ENCODE measurements at regions not wholly inside any gene's neighbourhood (a gene's known extent, or its start where the extent isn't known, plus 50 kb on each side); places are given as distances from the start of the nearest gene placed in this dataset.

DNA sequence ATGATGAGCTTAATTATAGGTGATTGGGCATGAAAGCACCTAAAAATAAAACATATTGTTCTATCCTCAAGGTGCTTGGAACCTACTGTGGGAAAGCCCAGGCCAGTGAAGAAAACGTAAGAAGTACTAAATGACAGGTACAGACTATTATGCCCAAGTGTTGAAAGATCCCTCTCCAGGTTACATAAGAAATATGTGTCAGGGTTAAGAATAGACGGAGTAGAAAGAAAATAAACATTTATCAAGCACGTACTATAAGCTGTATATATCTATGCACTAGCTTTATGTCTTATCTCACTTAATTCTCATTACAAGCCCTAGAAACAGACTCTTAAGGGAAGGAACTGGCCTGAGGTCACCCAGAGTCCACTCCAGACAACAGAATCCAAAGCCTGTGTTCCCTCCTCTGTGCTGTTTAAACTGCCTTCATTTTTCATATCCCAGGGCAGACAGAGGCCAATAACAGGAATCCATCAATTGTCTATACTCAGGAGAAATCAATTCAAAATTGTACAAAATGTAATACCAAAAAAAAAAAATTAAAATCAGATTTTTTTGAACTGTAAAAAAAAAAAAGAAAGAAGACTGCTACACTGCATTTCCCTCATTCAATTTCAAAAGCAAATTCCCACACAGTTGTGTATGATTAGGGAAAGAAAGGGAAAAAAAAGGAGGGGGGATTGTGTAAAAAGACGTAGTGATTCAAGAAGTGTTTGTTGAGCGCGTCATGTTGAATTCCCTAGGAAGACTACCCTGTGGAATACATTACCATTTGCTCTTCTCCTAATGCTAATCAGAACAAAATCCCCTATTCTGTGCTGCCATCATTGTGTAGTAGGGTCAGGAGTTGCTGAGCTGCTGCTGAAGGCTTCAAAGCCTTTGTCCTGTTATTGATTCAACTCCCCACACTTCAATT lies 156.3 kb downstream of the IRS1 start:
- Mint-ChIP-seq H3K9me3 (peaks cover 5% of the 10 kb centered on the region), H3K4me3 (no peak overlapping the region), H3K4me1 (no peaks in the 10 kb centered on the region), H3K27ac (no peak overlapping the region), H3K27me3 (no peaks in the 10 kb centered on the region), H3K36me3 (no peaks in the 10 kb centered on the region)
- DNase-seq: no peak

DNA sequence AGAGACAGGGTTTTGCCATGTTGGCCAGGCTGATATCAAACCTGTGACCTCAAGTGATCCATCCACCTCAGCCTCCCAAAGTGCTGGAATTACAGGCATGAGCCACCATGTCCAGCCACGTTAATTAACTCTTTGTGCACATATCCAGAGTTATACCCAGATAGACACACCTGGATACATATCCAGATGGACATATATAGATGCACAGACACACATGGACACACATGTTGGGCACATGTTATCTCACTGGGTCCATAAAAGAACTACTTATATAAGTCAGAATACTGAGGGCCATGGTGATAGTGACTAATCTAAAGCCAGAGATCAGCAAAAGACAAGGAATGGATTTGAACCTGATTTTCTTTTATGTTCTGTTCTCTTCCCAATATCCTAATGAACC lies 158.6 kb downstream of the IRS1 start:
- no peak for DNase-seq
- Mint-ChIP-seq H3K9me3 (peaks cover 5% of the 10 kb centered on the region), H3K4me3 (no peak overlapping the region), H3K36me3 (no peaks in the 10 kb centered on the region), H3K4me1 (no peaks in the 10 kb centered on the region), H3K27ac (no peak overlapping the region), H3K27me3 (peaks cover 4% of the 10 kb centered on the region)

DNA sequence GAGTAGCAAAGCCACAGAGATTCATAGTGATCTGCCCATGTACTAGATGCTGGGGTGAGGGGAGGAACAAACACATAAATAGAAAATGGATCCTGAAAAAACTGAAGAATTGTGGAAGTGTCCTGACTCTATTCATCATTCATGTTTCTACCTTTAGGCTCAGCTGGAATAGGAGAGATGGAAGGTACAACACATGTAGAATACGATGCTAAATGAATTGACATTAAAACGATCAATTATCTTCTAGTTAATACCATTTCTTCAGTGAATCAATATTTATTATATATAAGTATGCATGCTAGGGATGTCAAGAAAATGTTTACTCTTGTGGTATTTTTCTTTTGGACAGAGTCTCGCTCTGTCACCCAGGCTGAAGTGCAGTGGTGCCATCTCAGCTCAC lies 159.1 kb downstream of the IRS1 start:
- H3K4me3 Mint-ChIP-seq: no peak overlapping the region
- no peak overlapping the region for H3K27ac Mint-ChIP-seq
- no peak for DNase-seq
- H3K9me3 Mint-ChIP-seq: peaks cover 5% of the 10 kb centered on the region
- no peaks in the 10 kb centered on the region for H3K4me1 Mint-ChIP-seq
- H3K27me3 Mint-ChIP-seq: peaks cover 4% of the 10 kb centered on the region
- H3K36me3 Mint-ChIP-seq: no peaks in the 10 kb centered on the region

DNA sequence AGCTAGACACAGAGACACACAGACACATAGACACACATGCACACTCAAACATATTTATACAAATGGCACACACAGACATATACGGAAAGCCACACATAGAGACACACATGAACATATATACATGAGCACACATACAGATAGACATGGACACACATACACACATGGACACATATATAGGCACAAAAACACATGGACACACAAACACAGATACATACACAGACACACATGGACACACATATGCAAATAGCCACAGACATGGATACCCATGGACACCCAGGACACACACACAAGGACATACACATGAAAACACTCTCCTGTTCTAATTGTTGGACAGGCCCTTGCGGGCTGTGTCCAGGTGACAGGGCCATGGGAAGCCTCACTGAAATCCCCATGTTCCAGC lies 160.1 kb downstream of the IRS1 start:
- Mint-ChIP-seq H3K27me3 (peaks cover 4% of the 10 kb centered on the region), H3K9me3 (peaks cover 5% of the 10 kb centered on the region), H3K4me1 (no peaks in the 10 kb centered on the region), H3K36me3 (no peaks in the 10 kb centered on the region), H3K4me3 (no peak overlapping the region), H3K27ac (no peak overlapping the region)
- DNase-seq: no peak

DNA sequence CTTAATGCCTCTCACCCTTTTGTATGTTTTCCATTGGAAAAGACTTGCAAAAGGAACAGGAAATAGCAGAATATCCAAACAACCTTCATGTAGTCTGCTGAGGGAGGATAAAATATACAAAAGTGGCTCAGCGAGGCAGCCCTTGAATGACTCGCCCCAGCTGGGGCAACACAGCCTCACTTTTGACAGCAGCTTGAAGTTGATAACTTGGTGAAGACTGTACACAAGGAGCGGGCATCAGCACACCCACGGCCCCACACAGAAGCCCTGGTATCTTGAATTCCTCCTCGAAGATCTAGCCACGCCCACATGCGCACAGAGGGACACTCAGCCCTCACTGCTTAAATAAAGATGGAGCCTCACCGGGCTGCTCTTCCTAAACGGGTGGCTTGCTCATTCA lies 161.0 kb downstream of the IRS1 start:
- no peaks in the 10 kb centered on the region for H3K36me3 Mint-ChIP-seq
- H3K9me3 Mint-ChIP-seq: peaks cover 5% of the 10 kb centered on the region
- no peaks in the 10 kb centered on the region for H3K4me1 Mint-ChIP-seq
- no peak overlapping the region for H3K27ac Mint-ChIP-seq
- DNase-seq: no peak
- no peak overlapping the region for H3K4me3 Mint-ChIP-seq
- peaks cover 4% of the 10 kb centered on the region for H3K27me3 Mint-ChIP-seq

DNA sequence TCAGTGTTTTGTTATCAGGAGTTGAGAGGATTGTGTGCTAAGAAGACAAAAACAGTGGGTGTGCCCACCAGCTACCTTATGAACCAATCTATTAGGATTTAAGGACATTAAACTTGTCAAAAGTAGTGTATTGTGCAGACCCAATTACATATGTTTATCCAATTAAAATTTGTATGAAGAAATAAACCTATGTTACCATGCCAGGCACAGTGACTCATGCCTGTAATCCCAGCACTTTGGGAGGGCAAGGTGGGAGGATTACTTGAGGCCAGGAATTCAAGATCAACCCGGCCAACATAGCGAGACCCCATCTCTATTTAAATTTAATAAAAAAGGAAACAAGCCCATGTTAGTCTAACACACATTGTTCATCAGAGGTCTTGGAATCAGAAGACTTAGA lies 162.2 kb downstream of the IRS1 start:
- Mint-ChIP-seq H3K4me3 (no peak overlapping the region), H3K9me3 (peaks cover 5% of the 10 kb centered on the region), H3K27ac (no peak overlapping the region), H3K27me3 (peaks cover 8% of the 10 kb centered on the region), H3K4me1 (no peaks in the 10 kb centered on the region), H3K36me3 (no peaks in the 10 kb centered on the region)
- no peak for DNase-seq

DNA sequence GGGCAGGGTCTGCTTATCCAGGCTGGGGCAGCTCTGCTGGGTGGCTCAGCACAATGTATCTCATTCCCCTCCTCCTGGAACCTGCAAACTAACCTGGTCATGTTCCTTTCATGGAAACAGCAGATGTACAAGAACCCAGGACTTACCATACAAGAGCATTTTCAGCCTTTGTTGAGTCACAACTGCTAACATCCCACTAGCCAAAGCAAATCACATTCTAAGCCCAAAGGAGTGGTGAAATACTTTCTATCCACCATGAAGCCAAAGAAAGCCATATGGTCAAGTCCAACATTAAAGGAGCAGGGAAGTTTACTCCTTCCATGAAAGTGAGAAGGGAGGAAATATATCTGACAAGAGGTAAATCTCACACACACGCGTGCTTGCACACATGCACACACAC lies 163.0 kb downstream of the IRS1 start:
- H3K4me1 Mint-ChIP-seq: no peaks in the 10 kb centered on the region
- no peak overlapping the region for H3K4me3 Mint-ChIP-seq
- H3K9me3 Mint-ChIP-seq: peaks cover 5% of the 10 kb centered on the region
- no peak for DNase-seq
- no peaks in the 10 kb centered on the region for H3K36me3 Mint-ChIP-seq
- H3K27ac Mint-ChIP-seq: no peak overlapping the region
- H3K27me3 Mint-ChIP-seq: peaks cover 11% of the 10 kb centered on the region

DNA sequence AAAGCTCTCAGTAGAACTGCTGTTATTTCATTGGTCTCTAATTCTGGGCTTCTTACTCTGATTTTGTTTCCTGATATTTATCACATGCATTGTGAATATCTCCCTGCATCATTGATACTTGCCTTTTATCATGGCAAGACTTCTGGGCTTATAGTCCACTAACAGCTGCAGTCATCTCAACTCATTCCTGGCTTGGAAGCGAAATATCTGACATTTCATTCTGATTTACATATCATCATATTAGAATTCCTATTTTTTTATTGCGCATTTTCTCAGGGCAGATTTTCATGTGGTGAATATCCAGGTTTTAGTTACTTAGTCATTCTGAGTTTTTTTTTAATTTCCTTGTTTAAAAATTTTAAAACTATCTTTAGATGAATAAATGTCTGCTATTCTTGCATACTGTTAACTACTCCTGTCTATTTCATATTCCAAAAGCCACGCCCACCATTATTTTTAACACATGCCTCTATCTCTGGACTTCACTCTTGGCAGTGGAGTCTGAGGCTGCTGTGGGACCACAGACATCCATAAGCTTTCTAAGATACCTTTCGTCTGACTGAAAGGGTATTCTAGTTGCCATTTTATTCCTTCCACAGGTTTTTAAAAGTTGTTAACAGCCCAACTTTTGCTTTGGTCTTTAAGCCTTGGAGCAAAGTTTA lies 164.5 kb downstream of the IRS1 start:
- no peak overlapping the region for H3K27ac Mint-ChIP-seq
- peaks cover 2% of the 10 kb centered on the region for H3K9me3 Mint-ChIP-seq
- no peaks in the 10 kb centered on the region for H3K4me1 Mint-ChIP-seq
- no peaks in the 10 kb centered on the region for H3K36me3 Mint-ChIP-seq
- H3K4me3 Mint-ChIP-seq: no peak overlapping the region
- H3K27me3 Mint-ChIP-seq: peaks cover 11% of the 10 kb centered on the region
- DNase-seq: no peak

DNA sequence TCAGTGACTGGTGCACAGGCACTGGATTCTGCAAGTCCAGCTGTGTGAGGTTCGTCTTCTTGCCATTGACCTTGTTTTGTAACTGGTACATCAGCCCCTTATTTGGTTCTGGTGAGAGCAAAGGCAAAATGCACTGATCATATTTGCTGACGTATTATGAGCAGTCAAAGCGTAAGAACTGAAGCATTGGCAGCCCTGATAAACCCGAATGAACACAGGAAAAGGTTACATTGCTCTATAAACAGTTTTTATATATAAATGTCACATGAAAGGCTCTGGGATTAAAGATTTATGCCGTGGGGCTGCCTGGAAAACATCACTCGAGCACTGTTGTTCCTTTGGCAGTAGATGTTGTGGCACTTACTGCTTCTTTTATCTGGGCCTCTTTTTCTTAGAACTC lies 167.9 kb downstream of the IRS1 start:
- Mint-ChIP-seq H3K4me1 (no peaks in the 10 kb centered on the region), H3K36me3 (no peaks in the 10 kb centered on the region), H3K9me3 (no peaks in the 10 kb centered on the region), H3K4me3 (no peak overlapping the region), H3K27ac (no peak overlapping the region), H3K27me3 (peaks cover 11% of the 10 kb centered on the region)
- no peak for DNase-seq

DNA sequence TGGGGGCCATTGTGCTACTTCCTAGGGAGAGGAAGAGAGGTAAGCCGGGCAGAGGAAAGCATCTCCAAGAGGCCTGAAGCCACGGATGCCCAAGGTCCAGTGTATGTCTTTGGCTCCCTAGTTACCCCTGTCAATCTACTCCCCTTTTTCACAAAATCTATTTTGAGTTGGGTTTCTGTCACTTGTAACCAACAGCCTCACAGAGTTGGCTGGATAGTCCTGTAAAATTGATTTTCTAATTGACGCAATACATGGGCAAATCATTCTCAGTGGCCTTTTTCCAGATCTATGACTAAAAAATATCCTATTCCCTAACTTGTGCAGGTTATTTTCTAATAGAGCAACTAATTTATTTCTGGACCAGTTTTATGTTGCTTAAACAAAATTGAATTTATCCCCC lies 168.4 kb downstream of the IRS1 start:
- no peak overlapping the region for H3K27ac Mint-ChIP-seq
- H3K4me1 Mint-ChIP-seq: no peaks in the 10 kb centered on the region
- H3K4me3 Mint-ChIP-seq: no peak overlapping the region
- peaks cover 9% of the 10 kb centered on the region for H3K27me3 Mint-ChIP-seq
- DNase-seq: no peak
- H3K36me3 Mint-ChIP-seq: no peaks in the 10 kb centered on the region
- H3K9me3 Mint-ChIP-seq: no peaks in the 10 kb centered on the region

DNA sequence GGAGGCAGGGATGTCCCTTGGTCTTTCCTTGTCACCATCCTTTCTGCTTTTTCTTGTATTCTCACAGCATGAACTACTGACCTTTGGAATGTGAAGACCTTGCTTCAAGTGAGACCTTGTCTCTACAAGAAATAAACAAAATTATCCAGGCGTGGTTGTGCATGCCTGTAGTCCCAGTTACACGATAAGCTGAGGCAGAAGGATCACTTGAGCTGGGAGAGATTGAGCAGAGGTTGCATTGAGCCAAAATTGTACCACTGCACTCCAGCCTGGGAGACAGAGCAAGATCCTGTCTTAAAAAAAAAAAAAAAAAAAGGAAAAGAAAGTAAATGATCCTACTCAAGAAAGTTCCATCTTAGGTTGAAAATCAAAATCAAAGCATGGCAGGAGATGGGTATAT lies 173.7 kb downstream of the IRS1 start:
- Mint-ChIP-seq H3K27ac (no peak overlapping the region), H3K4me1 (no peaks in the 10 kb centered on the region)

DNA sequence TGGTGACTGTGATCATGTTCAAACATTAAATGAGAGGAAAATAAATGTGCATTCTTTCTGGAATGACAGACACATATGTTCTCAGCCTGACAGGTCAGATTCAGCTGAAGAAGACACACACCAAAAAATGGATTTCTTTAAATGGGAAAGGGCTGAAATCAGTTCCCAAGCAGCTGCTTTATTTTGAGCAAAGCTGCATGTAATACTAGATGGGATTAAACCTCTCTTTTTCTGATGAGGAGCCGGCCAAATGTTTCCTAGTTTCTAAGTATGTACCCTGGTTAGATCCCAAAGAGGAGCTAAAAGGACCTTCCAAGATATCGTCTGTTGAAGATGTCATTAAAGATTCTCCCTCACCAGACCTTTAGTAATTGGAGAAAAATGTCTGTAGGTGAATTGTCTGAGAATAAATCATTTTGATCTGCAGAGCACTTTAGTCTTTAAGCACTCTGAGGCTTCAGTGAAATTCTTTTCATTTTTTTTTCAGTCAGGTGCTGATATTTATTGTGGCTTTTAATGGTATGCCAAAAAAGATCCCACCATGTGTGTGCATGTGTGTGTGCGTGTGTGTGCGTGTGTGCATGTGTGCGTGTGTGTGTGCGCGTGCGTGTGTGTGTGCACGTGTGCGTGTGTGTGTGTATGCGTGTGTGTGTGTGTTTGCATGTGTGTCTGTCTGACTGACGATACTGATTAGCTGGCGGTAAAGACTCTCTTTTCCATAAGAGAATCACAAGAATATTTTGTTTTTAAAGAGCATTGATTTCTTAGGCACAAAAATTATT lies 175.8 kb downstream of the IRS1 start:
- no peak overlapping the region for H3K27ac Mint-ChIP-seq
- H3K4me3 Mint-ChIP-seq: no peak overlapping the region
- H3K4me1 Mint-ChIP-seq: no peaks in the 10 kb centered on the region
- H3K36me3 Mint-ChIP-seq: no peaks in the 10 kb centered on the region
- H3K9me3 Mint-ChIP-seq: no peaks in the 10 kb centered on the region
- no peaks in the 10 kb centered on the region for H3K27me3 Mint-ChIP-seq
- no peak for DNase-seq

More for the DNA sequence above, 173.7 kb downstream of the IRS1 start:
- Mint-ChIP-seq H3K27me3 (no peaks in the 10 kb centered on the region), H3K9me3 (no peaks in the 10 kb centered on the region), H3K4me3 (no peak overlapping the region), H3K36me3 (no peaks in the 10 kb centered on the region)
- DNase-seq: no peak

DNA sequence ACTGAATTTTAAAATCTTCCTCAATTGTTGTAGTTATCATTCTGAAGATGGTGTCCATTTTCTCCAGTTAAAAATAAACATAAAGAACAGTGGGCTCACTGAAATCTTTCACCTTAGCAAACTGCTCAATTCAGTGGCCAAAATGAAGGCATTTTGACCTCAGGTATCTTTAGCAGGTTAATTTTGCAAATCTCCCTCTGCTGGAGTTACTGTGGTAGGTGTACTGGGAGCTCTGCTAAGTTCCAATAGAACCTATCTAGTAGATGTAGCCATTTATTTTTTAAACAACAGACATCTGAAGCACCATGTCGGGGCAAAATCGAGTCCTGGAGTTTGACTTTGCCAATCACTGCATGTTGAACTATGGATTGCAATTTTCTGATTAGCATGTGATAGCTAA lies 177.1 kb downstream of the IRS1 start:
- no peaks in the 10 kb centered on the region for H3K36me3 Mint-ChIP-seq
- no peaks in the 10 kb centered on the region for H3K9me3 Mint-ChIP-seq
- no peaks in the 10 kb centered on the region for H3K4me1 Mint-ChIP-seq
- DNase-seq: no peak
- no peaks in the 10 kb centered on the region for H3K27me3 Mint-ChIP-seq
- no peak overlapping the region for H3K4me3 Mint-ChIP-seq
- H3K27ac Mint-ChIP-seq: no peak overlapping the region

DNA sequence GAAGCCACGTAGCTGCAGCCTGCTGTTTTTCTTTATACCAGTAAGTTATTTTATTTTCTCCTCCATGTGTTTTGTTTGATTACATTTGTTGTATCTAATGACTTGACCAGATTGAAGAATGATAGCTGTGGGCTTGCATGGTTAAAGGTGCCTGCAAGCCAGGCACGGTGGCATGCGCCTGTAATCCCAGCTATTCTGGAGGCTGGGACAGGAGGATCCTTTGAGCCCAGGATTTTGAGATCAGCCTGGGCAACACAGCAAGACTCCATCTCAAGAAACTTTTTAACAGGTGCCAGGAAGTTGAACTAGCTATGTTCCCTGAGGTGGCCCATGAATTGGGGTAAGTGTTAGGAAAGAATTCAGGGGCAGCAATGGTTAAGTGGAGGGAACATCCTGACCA lies 179.4 kb downstream of the IRS1 start:
- DNase-seq: no peak
- Mint-ChIP-seq H3K9me3 (no peaks in the 10 kb centered on the region), H3K27ac (no peak overlapping the region), H3K4me3 (no peak overlapping the region), H3K27me3 (no peaks in the 10 kb centered on the region), H3K4me1 (no peaks in the 10 kb centered on the region), H3K36me3 (no peaks in the 10 kb centered on the region)

DNA sequence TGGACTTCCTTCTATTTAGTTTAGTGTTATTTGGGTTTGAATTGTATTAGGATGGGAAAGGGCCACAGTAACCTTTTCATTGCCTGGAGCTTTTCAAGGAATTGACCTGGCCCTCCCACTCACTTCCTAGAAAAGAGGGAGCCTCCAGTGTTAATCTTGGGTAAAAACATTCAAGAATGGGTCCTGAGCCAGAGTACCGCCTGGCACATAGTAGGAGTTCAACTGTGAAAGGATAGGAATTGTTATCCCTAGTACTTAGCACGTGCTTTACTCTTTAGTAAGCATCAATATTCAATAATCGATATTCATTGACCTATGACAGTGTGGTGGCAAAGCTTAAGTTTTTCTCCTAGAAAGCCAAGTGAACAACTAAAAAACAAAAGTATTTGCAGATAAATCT lies 179.9 kb downstream of the IRS1 start:
- Mint-ChIP-seq H3K27me3 (no peaks in the 10 kb centered on the region), H3K4me1 (no peaks in the 10 kb centered on the region), H3K36me3 (no peaks in the 10 kb centered on the region), H3K27ac (no peak overlapping the region), H3K9me3 (no peaks in the 10 kb centered on the region), H3K4me3 (no peak overlapping the region)
- no peak for DNase-seq

All from activated naive CD8-positive, alpha-beta T cell treated with anti-CD3 and anti-CD28 coated beads for 36 hours (primary cell).